ENCODE measurements at regions not wholly inside any gene's neighbourhood (a gene's known extent, or its start where the extent isn't known, plus 50 kb on each side); places are given as distances from the start of the nearest gene placed in this dataset.
A peak's percentile ranks its signal among the peaks of the same experiment; 100 is the strongest.
"Not testable (repeated sequence)": the region's sequence is repeated elsewhere in the genome, so short reads cannot be mapped to it uniquely, and the experiment has no call there.

DNA sequence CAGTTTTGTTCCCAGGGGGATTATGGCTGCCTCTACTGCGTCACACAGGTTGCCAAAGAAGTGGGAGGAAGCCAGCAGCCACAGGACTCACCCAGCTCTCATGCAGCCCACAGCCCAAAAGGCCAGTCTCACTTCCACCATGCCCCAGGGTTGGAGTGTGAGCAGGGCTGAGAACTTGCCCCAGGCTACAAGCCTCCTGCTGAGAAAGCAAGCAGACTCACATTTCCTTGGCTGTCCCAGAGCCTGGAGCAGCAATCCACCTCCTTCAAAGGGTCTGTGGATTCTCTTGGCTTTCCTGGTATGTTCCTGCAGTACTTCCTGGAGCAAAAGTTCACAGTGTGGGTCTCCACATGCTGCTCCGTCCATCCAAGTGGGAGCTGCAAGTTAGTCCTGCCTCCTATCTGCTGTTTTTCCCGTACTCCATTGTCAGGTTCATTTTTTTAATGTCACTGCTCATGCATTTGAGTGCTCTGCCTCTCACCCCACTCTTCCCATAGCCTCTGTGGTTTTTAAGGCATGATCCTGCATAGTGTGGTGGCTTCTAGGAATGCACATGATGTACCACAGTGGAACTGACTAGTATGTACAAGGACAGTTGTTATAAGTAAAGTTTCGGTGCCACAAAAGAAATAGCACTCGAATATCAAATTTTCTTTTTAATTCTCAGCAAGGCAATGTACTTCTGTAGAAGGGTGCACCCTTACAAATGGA lies 56.2 kb upstream of the ARHGEF7 start:
- TF ChIP-seq CTCF (conservative IDR thresholded peaks at IDR 0.05), result no peak
- no peaks in the 10 kb centered on the region for H3K36me3 Mint-ChIP-seq (ENCODE audit: low read depth)
- H3K27me3 Mint-ChIP-seq (ENCODE audit: low read depth), result peaks cover 36% of the 10 kb centered on the region
- peaks cover 5% of the 10 kb centered on the region for H3K9me3 Mint-ChIP-seq
- no peak overlapping the region for H3K27ac Mint-ChIP-seq (ENCODE audit: unreplicated experiment)
- H3K4me1 Mint-ChIP-seq, result no peaks in the 10 kb centered on the region
- no peak overlapping the region for H3K4me3 Mint-ChIP-seq
- DNase-seq (ENCODE audit: low read depth, low spot score), result no peak

GRCh38 chr13:111058339-111058738 lies 56.8 kb upstream of the ARHGEF7 start:
- not testable (repeated sequence) for H3K4me3 Mint-ChIP-seq; H3K4me1 Mint-ChIP-seq; H3K9me3 Mint-ChIP-seq; H3K27ac Mint-ChIP-seq (ENCODE audit: unreplicated experiment); H3K36me3 Mint-ChIP-seq (ENCODE audit: low read depth); DNase-seq (ENCODE audit: low read depth, low spot score)
- H3K27me3 Mint-ChIP-seq (ENCODE audit: low read depth), result peaks cover 41% of the 10 kb centered on the region

- not testable (repeated sequence) for H3K9me3 Mint-ChIP-seq; H3K36me3 Mint-ChIP-seq (ENCODE audit: low read depth); H3K27ac Mint-ChIP-seq (ENCODE audit: unreplicated experiment); H3K4me1 Mint-ChIP-seq; DNase-seq (ENCODE audit: low read depth, low spot score); H3K4me3 Mint-ChIP-seq
- peaks cover 29% of the 10 kb centered on the region for H3K27me3 Mint-ChIP-seq (ENCODE audit: low read depth)
These were observed 63.3 kb upstream of the ARHGEF7 start for GRCh38 chr13:111051726-111052232.

DNA sequence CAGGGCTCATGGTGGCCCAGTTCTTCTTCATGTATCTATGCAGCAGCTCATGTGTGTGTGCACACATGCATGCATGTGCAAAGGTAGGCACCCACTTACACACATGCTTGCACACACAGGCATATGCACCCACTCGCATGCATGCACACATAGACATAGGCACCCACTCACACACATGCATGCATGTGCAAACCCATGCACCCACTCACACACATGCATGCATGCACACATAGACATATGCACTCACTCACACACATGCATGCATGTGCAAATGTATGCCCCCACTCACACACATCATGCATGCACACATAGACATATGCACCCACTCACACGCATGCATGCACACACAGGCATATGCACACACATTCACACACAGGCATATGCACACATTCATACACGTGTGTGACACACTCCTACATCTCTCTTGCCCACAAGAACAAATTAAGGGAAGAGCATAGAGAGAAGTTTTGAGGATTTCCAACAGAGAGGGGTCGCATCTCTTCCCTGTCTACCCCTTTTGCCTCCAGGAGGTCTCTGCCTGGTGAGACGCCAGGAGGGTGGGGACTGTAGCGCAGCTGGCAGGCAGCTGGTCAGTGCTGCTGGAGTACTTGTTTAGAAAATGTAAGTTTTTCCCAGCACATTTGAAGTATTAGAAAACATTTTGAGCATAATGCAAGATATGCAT lies 63.9 kb upstream of the ARHGEF7 start:
- no peak for DNase-seq (ENCODE audit: low read depth, low spot score)
- H3K9me3 Mint-ChIP-seq, result peaks cover 5% of the 10 kb centered on the region
- no peak overlapping the region for H3K27ac Mint-ChIP-seq (ENCODE audit: unreplicated experiment)
- H3K4me3 Mint-ChIP-seq, result no peak overlapping the region
- H3K27me3 Mint-ChIP-seq (ENCODE audit: low read depth), result peaks cover 26% of the 10 kb centered on the region
- TF ChIP-seq CTCF (conservative IDR thresholded peaks at IDR 0.05), result no peak
- no peaks in the 10 kb centered on the region for H3K36me3 Mint-ChIP-seq (ENCODE audit: low read depth)
- H3K4me1 Mint-ChIP-seq, result no peaks in the 10 kb centered on the region

- Mint-ChIP-seq H3K4me1 (no peaks in the 10 kb centered on the region), H3K27me3 (ENCODE audit: low read depth) (peaks cover 21% of the 10 kb centered on the region)
These were observed 64.6 kb upstream of the ARHGEF7 start for GRCh38 chr13:111050539-111050879.

More at GRCh38 chr13:111050539-111050879, 64.6 kb upstream of the ARHGEF7 start:
- peak; percentile 8 for TF ChIP-seq CTCF (conservative IDR thresholded peaks at IDR 0.05)
- H3K27ac Mint-ChIP-seq (ENCODE audit: unreplicated experiment), result no peak overlapping the region
- H3K4me3 Mint-ChIP-seq, result no peak overlapping the region
- peaks cover 5% of the 10 kb centered on the region for H3K9me3 Mint-ChIP-seq
- no peak for DNase-seq (ENCODE audit: low read depth, low spot score)
- no peaks in the 10 kb centered on the region for H3K36me3 Mint-ChIP-seq (ENCODE audit: low read depth)

Data from neural crest cell (in vitro differentiated cells).